GM19240 (cell line): ENCODE measurements at regions not wholly inside any gene's neighbourhood (a gene's known extent, or its start where the extent isn't known, plus 50 kb on each side); places are given as distances from the start of the nearest gene placed in this dataset.

Source experiments
- DNase-seq: peaks from one replicate; pipeline ENCODE4 v3.0.0; 2011; ENCODE audit warnings: low spot score; ENCODE audit not compliant: insufficient read length

DNA sequence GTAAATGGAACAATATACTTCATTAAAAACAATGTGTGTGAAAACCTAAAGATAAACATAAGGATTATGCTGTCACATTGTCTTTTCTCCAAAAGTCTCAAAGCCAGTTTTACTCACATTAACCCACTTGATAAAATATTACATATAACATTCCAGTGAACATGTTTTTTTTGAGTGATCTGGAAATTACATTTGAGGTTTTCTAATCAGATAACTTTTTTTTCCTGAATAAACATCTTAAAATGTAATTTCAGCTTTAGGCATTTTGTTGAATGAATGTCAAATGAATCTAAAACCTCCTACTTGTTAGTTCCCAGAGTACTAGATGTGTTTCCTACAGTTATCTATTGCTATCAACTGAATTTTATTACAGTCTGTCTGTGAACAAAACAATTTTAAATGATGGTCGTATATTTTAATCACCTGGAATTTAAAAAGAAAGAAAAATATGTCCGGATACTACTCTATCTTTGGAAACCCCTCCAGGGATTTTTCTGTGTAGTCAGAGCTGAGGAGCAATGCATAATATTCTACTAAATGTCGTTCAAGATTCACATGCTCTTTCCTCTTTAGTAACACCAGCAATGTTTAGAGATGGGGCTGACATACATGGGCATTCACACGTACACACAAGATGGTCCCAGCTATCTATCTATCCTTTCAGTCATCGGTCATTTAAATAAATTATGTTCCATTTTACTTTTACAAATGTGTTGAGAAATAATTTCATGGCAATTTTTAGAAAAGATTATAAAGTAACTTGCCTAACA, 283.9 kb downstream of the KLF12 start:
- DNase-seq: no peak

DNA sequence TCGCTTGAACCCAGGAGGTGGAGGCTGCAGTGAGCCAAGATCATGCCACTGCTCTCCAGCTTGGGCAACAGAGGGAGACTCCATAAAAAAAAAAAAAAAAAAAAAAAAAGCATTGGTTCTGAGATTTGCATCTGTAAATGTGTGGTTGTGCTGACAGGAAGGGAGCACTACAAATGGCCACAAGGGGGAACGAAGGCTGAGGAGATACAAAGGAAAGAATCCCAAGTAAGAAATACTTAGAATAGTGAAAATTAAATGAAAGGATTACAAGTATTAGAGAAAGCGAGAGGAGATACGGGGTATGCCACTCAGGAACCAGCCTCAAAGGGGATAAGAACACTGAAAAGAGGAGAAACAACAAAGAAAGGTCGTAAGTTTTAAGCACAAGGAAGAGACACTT, 284.9 kb downstream of the KLF12 start:
- DNase-seq: no peak

DNA sequence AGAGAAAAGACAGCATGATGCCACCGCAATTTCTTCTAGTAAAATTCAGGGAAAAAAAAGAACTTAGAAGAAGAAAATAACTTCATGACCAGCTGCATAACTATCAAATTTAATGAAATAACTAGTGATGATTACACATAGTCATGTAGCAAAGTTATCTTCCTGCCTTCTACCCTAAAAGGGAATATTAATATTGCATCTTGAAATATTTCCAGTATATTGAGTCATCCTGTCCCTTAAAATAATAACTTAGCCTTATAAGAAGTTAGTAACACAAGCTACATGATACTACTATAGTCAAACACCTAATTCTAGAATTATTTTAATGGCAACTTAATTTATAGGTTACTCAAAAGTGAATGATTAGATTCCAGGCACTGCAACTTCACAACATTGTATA, 289.2 kb downstream of the KLF12 start:
- no peak for DNase-seq

DNA sequence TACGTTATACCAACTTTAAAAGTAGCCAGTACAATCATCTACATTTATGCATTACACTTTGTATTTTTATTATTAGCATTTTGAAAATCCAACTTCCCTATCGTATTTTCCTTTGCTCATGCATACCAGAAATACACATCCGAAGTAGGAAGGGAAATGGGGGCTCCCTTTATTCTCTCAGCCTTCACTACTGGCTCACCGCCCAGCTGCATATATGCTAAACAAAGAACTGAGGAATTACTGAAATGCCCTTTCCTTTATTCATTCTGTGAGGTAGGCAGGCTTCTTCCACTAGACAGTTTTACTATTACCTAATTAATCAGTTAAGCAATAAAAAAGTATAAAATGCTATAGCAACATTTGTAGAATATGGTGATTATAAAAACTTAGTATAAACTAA, 291.6 kb downstream of the KLF12 start:
- DNase-seq: no peak

DNA sequence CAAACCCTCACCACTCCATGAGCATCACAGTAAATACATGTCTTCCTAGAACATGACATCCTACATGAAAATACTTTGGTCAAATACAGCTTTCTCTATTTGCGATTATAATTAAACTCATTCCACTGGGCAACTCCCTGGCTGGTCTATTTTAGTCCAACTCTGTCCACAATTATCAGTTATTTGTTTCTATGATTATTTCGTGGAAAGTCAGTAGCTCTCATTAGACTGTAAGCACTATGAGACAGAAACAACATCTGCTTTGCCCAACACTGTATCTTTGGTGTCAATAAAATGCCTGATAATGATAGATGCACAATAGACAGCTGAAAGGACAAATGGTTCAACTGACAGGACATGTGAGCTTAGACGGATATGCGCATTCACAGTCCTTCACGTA, 292.0 kb downstream of the KLF12 start:
- DNase-seq: no peak

DNA sequence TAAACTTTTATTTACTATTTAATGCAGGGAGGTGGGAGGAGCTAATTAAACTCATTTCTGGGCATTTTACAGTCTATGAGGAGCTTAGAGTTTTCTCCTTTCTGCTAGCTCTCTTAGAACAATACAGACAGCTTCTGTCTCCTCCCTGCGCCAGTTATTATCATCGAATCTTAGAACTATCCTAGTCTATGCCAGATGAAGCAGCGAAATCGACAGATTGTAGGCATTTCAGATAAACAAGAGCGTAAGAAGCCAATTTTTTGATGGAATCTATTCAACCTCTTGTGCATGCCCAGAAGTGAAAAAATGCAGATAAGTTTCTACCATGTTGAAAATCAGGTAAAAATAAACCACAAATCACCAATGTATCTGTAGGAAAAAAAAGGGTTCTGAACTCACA, 297.1 kb downstream of the KLF12 start:
- no peak for DNase-seq

DNA sequence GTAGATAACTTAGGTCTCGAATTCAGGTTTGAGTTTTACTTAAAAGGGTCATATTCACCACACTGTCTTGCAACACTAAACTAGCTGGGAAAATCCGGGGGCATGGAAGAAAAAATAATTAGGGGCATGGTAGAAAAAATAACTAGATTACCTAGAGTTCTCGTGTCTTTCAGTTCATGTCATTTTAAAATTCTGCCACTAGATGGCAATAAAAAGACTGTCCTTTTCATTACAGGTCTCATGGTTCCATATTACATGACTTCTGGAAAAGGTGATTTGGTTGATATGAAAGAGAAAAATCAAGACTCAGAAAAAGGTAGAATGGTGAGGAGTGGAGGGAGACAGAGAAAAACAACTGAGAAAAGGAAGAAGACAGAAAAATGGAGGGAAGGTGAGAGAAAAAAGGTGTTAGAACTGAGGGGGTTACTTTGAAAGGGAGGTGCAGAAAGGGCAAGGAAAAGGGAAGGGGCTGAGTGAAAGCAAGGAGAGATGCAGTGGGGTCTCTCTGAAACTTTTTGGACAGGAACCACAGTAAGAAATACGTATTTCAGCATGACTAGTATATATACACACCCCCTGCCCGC, 299.0 kb downstream of the KLF12 start:
- peak; percentile 9 for DNase-seq

DNA sequence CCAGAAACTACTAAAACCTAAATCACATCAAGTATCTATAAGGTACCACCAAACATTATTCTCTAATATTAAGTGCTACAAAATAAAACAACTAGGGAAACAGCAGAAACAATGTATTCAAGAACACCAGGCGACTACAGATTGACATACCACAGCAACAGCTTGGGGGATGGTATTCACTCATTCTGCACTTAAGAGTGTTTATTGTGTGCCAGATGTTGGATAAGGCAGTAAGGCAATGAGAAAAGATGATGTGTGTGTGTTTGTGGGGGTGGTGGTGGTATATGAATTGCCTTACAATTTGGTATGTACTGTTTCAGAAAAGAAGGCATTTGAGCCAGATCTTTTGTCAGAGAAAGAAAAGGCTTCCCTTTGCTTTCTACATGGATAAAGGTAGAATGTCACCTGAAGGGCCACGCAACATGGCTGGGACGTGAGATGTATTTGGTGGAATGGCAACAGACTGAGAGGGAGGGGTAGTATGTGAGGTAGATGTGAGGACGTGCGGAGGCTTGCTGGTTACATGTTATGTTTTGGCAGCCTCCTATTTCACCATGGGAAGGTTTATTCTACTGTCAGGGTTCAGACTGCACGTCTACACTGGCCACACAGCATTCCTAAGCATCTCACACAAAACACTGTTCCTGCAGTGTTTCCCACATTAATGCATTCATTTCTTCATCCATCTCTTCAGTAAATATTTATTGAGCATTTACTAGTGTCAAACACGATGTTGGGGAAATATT, 300.7 kb downstream of the KLF12 start:
- DNase-seq: no peak

DNA sequence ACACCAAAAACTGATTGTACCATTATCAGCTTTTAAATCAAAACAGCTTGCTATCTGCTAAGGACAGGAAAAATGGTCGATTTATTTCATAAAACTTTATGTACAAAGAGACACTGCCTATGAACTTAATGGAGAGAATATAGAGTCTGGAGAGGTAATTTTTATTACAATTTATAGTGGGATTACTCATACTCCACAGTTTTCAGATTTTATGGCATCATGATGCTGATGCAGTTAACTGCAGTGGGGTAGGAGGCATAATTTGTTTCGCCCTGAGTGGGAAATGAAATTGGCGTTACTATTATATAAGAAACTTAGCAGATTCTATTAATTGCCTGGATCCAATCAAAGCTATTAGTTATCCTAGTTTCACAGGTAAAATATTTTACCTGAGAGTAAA, 301.4 kb downstream of the KLF12 start:
- DNase-seq: no peak

DNA sequence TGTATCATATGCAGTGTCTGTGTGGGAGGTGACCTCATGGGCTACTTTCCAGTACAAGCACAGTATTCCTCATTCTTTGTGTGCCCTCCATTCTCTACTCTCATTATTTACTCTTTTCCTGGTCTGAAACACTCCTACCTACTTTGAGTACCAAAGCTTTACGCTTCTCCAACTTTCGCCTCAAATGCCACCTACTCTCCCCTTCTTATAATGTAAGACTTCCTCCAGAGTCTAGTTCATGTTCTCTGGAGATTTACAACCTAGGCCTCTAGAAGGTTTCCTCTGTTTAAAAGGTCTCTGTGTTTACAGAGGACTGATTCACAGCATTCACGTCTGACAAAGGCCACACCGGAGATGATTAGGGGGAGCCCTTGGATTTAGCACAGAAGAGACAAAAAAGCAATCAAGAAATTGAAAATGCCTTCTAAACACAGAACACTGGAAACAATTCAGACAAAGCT, 302.0 kb downstream of the KLF12 start:
- no peak for DNase-seq

DNA sequence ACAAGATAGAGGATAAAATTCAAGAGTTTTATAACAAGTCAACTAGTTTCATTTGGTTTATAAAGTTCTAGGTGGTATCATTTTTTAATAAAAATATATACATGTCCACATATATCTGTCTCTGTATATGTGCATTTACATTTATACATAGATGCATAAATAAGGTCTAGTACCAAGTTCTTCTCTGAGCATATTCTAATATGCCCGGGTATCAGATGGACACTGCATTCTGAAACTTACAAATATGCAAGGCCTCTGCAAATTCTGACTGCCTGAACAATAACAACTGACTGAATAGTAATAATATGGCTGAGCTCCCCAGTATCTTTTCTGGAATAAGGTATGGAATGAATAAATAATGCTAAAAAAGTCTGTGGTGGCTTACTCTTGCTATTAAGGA, 304.8 kb downstream of the KLF12 start:
- DNase-seq: no peak

DNA sequence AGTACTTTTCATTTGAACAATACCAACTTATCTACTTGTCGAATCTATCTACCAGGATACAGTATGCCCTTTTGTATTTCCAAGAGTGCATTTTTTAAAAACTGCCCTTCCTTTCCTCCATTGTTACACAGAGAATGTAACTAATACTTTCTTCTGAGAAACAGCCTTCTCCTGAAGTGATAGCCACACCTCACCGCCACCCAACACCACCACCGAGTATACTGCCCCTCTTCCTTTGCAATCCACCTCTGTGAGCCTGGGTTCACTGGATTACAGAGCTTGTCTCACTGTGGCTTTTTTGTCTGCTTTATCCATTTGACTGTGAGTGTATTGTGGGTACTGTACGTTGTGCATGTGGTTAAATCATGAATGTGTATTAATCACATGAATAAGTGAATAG, 305.4 kb downstream of the KLF12 start:
- DNase-seq: no peak

DNA sequence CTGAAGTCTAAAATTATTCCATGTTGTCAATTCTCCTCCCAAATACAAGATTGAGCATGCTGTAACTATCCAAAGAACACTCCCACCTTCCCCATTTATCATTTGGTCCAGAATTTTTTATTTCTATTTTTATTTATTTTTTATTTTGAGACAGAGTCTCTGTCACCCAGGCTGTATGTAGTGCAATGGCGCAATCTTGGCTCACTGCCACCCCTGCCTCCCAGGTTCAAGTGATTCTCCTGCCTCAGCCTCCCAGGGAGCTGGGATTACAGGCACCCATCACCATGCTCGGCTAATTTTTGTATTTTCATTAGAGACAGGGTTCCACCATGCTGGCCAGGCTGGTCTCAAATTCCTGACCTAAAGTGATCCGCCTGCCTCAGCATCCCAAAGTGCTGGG, 306.8 kb downstream of the KLF12 start:
- DNase-seq: no peak

DNA sequence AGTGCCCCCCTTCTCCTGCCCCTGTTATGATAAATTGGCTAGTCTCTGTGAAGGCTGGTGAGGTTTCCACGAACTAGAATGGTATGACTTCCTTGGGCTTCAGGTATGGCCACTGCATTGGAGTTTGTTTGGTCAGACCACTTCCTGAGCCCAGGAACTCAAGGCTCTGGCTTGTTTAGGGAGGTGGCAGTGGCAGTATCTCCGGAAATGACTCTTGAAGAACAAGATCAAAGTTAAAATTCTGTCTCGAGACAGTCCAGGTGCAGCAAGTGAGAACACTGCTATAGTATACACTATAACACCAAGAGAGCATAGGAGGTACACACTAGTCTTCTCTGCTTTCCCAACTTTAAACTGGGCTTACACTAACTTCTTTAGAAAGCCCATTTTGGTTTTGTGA, 309.1 kb downstream of the KLF12 start:
- no peak for DNase-seq

DNA sequence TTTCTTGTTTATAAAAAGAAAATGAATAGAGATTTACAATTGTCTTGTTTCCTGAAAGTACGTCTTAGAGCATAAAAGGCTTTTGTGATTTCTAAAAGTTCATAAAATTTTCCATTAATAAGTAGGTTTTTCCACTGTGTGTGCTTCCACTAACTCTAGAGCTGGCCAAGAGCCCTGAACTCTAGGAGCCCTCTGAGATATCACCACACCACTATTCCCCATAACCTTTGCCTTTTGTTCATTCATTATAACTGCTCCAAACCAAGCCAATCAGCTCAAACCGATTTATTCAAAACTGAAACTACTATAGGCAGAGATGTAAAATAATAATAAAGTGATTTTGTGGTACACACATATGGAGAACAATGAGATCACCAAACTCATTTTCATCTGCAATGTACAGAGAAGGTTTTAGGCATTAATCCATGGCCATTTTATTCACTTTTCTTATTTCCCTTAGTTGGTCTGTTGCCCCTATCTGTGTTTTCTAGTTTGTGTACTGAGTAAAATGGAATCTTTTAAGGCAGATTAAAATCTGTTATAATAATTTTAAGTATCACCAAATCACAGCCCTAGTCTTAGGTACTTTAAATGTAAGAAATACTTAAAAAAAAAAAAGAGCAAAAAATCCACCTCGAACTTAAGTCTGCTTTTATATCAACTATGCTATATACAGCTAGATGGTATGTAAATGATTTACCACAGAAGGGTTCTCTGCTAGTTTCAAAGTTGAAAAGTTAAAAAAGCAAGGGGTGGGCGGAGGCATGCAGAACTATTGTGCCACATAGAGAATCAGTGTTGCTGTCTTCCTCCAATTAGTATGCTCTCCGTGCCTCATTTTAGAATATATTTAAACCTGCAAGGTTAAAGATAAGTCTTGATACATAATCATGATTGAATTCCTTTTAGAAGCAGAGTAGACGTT, 311.3 kb downstream of the KLF12 start:
- no peak for DNase-seq

DNA sequence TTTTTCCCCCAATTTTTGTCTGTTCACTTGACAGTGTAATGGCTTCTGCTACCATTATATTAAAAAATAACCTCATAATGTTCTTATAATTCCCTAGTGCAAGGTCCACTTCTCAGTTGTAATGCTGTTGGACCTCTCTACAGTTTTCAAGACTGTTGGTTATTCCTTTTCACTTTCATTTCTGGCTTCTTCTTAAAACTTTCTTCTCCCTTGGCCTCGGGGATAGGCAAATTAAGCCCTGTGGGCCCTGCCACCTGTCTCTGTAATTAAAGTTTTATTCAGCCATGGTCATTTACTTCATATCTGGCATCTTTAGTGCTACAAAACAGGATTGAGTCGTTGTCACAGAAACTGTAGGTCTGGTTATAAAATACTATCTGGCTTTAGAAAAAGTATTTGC, 313.5 kb downstream of the KLF12 start:
- DNase-seq: peak; percentile 4

DNA sequence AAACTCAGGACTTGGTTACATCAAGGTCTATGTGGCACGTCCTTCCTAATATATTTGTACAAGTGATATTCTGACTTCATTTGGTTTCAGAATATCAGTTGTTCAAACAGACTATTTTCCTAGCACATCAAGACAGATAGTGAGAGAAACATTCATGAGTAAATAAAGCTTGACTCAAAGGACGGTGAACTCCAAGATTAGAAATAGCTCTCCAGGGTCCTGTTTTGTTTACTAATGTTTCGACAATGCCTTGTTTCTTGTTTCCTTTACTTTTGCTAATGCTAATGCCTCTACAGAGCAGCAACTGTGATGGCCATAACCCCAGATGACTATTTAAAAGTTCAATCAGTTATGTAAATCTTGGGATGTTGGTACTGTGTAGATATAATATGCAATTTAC, 313.9 kb downstream of the KLF12 start:
- DNase-seq: no peak

DNA sequence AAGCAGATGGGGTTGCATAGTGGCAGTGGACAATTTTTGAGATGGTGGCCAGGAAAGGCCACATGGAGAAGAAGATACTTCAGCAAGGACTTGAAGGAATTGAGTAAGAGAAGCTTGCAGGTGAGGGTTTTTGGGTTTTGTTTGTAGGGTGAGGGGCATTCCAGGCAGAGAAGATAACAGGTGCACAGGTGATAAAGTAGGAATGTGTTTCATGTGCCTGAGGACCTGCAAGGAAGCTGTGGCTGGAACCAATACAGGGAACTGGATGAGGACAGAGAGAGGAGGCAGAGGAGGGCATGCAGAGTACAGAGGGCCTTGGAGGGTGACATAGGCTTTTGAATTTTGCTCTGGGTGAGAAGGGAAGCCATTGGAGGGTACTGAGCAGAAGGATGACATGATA, 314.5 kb downstream of the KLF12 start:
- no peak for DNase-seq

DNA sequence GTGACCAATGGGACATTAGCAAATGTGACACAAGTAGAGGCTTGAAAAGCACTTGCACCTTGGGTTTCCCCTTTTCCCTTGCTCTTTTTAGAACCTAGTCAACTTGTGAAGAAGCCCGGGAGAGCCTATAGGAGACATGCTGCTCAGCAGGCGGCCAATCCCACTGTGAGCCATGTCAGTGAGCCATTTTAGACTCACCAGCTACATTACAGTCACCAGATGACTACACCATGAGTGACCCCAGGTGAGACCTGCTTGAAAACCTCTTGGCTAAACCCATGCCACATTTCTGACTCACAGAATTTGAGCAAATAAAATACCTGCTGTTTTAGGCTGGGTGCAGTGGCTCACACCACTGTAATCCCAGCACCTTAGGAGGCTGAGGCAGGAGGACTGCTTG, 317.5 kb downstream of the KLF12 start:
- DNase-seq: no peak

DNA sequence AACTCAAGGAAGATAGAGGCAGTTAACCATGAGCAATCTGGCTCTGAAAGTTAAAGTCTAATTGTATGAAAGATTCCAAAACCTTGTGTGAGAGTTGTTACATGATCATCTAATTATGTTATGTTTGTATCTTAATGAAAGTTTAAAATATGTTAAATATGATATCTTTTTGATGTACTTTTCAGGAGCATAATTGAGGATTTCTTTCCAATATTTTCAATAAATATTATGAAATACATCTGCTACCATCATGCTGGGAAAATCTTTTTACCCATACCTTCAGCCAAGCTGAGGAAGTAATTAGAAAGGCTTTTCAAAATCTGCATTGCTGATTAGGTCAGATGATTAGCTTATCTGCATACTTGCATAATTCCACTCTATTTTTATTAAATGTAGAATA, 318.4 kb downstream of the KLF12 start:
- no peak for DNase-seq

DNA sequence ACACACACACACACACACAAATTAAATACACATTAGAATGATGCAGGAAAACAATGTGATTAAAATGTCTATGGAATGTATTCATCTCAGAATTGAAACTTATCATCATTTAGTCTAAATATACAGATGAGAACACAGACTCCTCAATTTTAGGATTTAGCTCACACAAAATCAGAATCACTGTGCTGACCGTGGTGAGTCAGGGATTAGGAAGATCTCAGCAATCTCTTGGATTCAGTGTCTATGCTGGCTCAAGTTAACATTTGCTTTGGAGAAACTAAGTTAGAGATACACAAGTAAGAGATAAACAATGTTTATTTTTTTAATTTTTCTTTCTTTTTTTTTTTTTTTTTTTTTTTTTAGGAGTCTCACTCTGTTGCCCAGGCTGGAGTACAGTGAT, 323.6 kb downstream of the KLF12 start:
- no peak for DNase-seq

DNA sequence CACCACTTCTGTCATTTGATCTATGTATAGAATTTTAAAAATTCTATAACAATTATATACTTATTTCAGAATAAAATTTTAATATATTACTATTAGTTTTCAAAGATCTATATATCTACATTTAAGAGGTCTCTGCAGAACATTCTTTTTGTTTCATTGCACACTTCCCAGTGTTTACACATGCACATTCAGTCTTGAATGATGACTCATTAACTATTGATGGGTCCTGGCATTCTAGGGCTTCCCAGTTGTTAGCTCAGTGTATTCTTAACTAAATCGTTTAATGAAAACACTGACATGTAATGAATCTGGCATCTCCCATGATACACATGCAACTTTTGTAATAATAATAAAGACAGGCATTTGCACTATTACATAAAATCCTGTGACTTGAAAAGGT, 324.6 kb downstream of the KLF12 start:
- DNase-seq: no peak
